GM19023 (cell line): ENCODE measurements at regions not wholly inside any gene's neighbourhood (a gene's known extent, or its start where the extent isn't known, plus 50 kb on each side); places are given as distances from the start of the nearest gene placed in this dataset.
"Not testable (repeated sequence)": the region's sequence is repeated elsewhere in the genome, so short reads cannot be mapped to it uniquely, and the experiment has no call there.

ENCODE experiments used
- ATAC-seq: cut with Tn5 transposase; IDR thresholded peaks from one replicate; pipeline ENCODE4 v1.9.1; 2021; ENCODE audit warnings: mild to moderate bottlenecking, moderate library complexity; ENCODE audit not compliant: unreplicated experiment

GRCh38 chr2:153420394-153420793 lies 58.2 kb downstream of the RPRM start:
- no peak for ATAC-seq

GRCh38 chr2:153417077-153417476 lies 61.5 kb downstream of the RPRM start:
- ATAC-seq = no peak

- no peak for ATAC-seq
Measured at GRCh38 chr2:153416071-153416470, 62.5 kb downstream of the RPRM start.

GRCh38 chr2:153408710-153409385 lies 69.7 kb downstream of the RPRM start:
- ATAC-seq = no peak

GRCh38 chr2:153405196-153405595 lies 73.4 kb downstream of the RPRM start:
- ATAC-seq = no peak

- no peak for ATAC-seq
Measured at GRCh38 chr2:153404792-153405191, 73.8 kb downstream of the RPRM start.

GRCh38 chr2:153403940-153404339 lies 74.6 kb downstream of the RPRM start:
- no peak for ATAC-seq

- ATAC-seq = not testable (repeated sequence)
Measured at GRCh38 chr2:153403352-153403751, 75.2 kb downstream of the RPRM start.

- ATAC-seq = no peak
Measured at GRCh38 chr2:153394686-153395085, 83.9 kb downstream of the RPRM start.

GRCh38 chr2:153394247-153394646 lies 84.3 kb downstream of the RPRM start:
- ATAC-seq = no peak

GRCh38 chr2:153393518-153393917 lies 85.0 kb downstream of the RPRM start:
- ATAC-seq = no peak

- ATAC-seq = no peak
Measured at GRCh38 chr2:153391131-153391530, 87.4 kb downstream of the RPRM start.

- ATAC-seq = no peak
Measured at GRCh38 chr2:153388246-153388645, 90.3 kb downstream of the RPRM start.

GRCh38 chr2:153387203-153387602 lies 91.4 kb downstream of the RPRM start:
- no peak for ATAC-seq

- no peak for ATAC-seq
Measured at GRCh38 chr2:153386481-153386897, 92.1 kb downstream of the RPRM start.

GRCh38 chr2:153373510-153374279 lies 104.9 kb downstream of the RPRM start:
- ATAC-seq = no peak

- no peak for ATAC-seq
Measured at GRCh38 chr2:153360239-153360638, 118.3 kb downstream of the RPRM start.

GRCh38 chr2:153354377-153354776 lies 124.2 kb downstream of the RPRM start:
- ATAC-seq = no peak

GRCh38 chr2:153349603-153350002 lies 129.0 kb downstream of the RPRM start:
- no peak for ATAC-seq

GRCh38 chr2:153347818-153348495 lies 130.6 kb downstream of the RPRM start:
- no peak for ATAC-seq

GRCh38 chr2:153320879-153321278 lies 157.7 kb downstream of the RPRM start:
- no peak for ATAC-seq

- no peak for ATAC-seq
Measured at GRCh38 chr2:153311432-153311831, 167.1 kb downstream of the RPRM start.
